ENCODE measurements at regions not wholly inside any gene's neighbourhood (a gene's known extent, or its start where the extent isn't known, plus 50 kb on each side); places are given as distances from the start of the nearest gene placed in this dataset.

GRCh38 chr10:90575125-90575524 lies 282.7 kb downstream of the HTR7 start:
- Histone ChIP-seq H2AFZ (ENCODE audit: low read depth) (no peak overlapping the region), H3K4me1 (ENCODE audit: low read depth, poor library complexity, severe bottlenecking) (no peaks in the 10 kb centered on the region), H3K4me3 (IDR thresholded peaks at IDR 0.05; ENCODE audit: insufficient read depth, low read depth, low read length) (no peak overlapping the region), H3K27ac (no peak overlapping the region), H3K79me2 (ENCODE audit: insufficient read depth, low read depth) (no peaks in the 10 kb centered on the region), H4K20me1 (ENCODE audit: insufficient read depth) (no peaks in the 10 kb centered on the region), H3K36me3 (ENCODE audit: insufficient read depth) (no peaks in the 10 kb centered on the region), H3K27me3 (ENCODE audit: insufficient read depth, low read depth) (no peaks in the 10 kb centered on the region), H3K4me2 (no peak overlapping the region), H3K9ac (no peak overlapping the region)
- TF ChIP-seq, protein P1, sequence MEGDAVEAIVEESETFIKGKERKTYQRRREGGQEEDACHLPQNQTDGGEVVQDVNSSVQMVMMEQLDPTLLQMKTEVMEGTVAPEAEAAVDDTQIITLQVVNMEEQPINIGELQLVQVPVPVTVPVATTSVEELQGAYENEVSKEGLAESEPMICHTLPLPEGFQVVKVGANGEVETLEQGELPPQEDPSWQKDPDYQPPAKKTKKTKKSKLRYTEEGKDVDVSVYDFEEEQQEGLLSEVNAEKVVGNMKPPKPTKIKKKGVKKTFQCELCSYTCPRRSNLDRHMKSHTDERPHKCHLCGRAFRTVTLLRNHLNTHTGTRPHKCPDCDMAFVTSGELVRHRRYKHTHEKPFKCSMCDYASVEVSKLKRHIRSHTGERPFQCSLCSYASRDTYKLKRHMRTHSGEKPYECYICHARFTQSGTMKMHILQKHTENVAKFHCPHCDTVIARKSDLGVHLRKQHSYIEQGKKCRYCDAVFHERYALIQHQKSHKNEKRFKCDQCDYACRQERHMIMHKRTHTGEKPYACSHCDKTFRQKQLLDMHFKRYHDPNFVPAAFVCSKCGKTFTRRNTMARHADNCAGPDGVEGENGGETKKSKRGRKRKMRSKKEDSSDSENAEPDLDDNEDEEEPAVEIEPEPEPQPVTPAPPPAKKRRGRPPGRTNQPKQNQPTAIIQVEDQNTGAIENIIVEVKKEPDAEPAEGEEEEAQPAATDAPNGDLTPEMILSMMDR (conservative IDR thresholded peaks at IDR 0.05; ENCODE audit: low read depth, low read length): no peak

DNA sequence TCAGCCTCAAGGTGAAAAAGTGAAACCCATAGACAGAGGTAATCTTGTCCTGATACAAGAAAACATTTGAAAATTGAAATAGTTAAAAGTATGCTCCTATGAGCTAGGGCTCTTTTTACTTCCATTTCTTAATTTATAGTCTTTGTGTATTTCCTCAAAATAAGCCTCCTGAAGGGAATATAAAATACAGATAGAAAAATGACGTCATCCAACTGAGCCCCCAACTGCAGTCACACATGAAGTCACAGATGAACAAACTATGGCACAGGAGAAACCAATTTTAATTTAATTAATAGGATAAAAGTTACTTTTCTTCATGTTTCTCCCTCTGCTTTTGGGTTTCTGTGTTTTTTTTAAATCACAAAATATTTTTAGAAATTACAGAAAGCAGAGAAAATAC lies 280.3 kb downstream of the HTR7 start:
- H3K9ac ChIP-seq: no peak overlapping the region

DNA sequence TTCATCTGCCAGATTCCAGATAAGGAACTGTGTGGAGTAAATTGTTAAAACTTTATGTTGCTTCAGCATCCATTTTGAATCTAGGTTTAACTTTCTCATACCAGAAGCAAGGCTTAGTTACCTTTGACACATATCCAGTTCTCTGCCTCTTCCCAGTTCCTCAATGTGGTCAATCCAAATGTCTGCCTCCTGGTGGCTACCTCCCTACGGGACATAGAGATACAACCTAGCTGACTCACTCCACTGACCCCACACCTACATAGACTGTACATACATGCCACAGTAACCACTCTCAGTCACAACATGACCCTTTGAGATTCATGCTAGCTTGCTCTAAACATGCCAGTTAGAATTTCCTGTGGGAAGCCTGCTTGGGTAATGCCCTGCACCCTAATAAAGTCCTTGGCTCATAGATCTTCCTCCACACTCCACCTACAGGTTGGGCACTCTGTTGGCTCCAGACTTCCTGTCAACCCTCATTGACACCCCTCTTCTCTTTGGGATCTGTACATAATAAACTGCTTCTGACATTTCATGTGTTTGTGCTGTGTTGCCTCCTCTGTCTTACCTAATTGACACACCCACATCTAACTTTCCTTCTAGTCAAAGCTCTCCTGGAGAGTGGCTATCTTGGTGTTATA lies 278.1 kb downstream of the HTR7 start:
- no peak overlapping the region for H3K4me2 ChIP-seq
- no peak overlapping the region for H3K4me3 ChIP-seq (IDR thresholded peaks at IDR 0.05; ENCODE audit: insufficient read depth, low read depth, low read length)
- no peaks in the 10 kb centered on the region for H3K27me3 ChIP-seq (ENCODE audit: insufficient read depth, low read depth)
- H3K79me2 ChIP-seq (ENCODE audit: insufficient read depth, low read depth): no peaks in the 10 kb centered on the region
- H2AFZ ChIP-seq (ENCODE audit: low read depth): no peak overlapping the region
- TF ChIP-seq, protein P1 (conservative IDR thresholded peaks at IDR 0.05; ENCODE audit: low read depth, low read length): no peak
- H3K4me1 ChIP-seq (ENCODE audit: low read depth, poor library complexity, severe bottlenecking): no peaks in the 10 kb centered on the region
- no peaks in the 10 kb centered on the region for H4K20me1 ChIP-seq (ENCODE audit: insufficient read depth)
- H3K27ac ChIP-seq: no peak overlapping the region
- no peaks in the 10 kb centered on the region for H3K36me3 ChIP-seq (ENCODE audit: insufficient read depth)
- no peak overlapping the region for H3K9ac ChIP-seq

More for the DNA sequence above, 280.3 kb downstream of the HTR7 start:
- Histone ChIP-seq H3K4me2 (no peak overlapping the region), H3K4me3 (IDR thresholded peaks at IDR 0.05; ENCODE audit: insufficient read depth, low read depth, low read length) (no peak overlapping the region), H3K27ac (no peak overlapping the region), H3K36me3 (ENCODE audit: insufficient read depth) (no peaks in the 10 kb centered on the region), H4K20me1 (ENCODE audit: insufficient read depth) (no peaks in the 10 kb centered on the region), H3K79me2 (ENCODE audit: insufficient read depth, low read depth) (no peaks in the 10 kb centered on the region), H2AFZ (ENCODE audit: low read depth) (no peak overlapping the region), H3K4me1 (ENCODE audit: low read depth, poor library complexity, severe bottlenecking) (no peaks in the 10 kb centered on the region), H3K27me3 (ENCODE audit: insufficient read depth, low read depth) (no peaks in the 10 kb centered on the region)
- TF ChIP-seq, protein P1 (conservative IDR thresholded peaks at IDR 0.05; ENCODE audit: low read depth, low read length): no peak

DNA sequence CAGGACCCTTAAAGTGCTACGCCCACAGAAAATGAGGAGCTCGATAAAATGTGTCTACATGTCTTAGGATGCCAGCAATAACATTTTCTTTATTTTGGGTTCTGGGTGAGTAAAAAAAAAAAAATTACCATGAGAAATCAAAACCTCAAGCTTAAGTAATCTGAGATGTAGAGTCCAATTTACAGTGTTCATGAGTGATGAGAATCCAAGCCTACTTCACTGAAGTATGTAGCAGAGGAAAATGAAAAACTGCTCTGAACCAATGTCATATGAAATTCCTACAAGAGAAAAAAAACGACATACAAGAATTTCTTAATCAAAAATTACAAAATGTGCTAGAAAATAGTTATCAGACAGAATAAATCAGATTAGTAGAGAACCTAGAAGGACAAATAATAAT lies 274.4 kb downstream of the HTR7 start:
- H2AFZ ChIP-seq (ENCODE audit: low read depth): no peak overlapping the region
- no peaks in the 10 kb centered on the region for H3K4me1 ChIP-seq (ENCODE audit: low read depth, poor library complexity, severe bottlenecking)
- H3K27ac ChIP-seq: no peak overlapping the region
- H3K79me2 ChIP-seq (ENCODE audit: insufficient read depth, low read depth): no peaks in the 10 kb centered on the region
- H3K9ac ChIP-seq: no peak overlapping the region
- no peaks in the 10 kb centered on the region for H3K36me3 ChIP-seq (ENCODE audit: insufficient read depth)
- H4K20me1 ChIP-seq (ENCODE audit: insufficient read depth): no peaks in the 10 kb centered on the region
- H3K4me3 ChIP-seq (IDR thresholded peaks at IDR 0.05; ENCODE audit: insufficient read depth, low read depth, low read length): no peak overlapping the region
- TF ChIP-seq, protein P1 (conservative IDR thresholded peaks at IDR 0.05; ENCODE audit: low read depth, low read length): no peak
- H3K27me3 ChIP-seq (ENCODE audit: insufficient read depth, low read depth): no peaks in the 10 kb centered on the region
- H3K4me2 ChIP-seq: no peak overlapping the region

Data from KMS-11 (cell line).